ENCODE measurements at regions not wholly inside any gene's neighbourhood (a gene's known extent, or its start where the extent isn't known, plus 50 kb on each side); places are given as distances from the start of the nearest gene placed in this dataset.

DNA sequence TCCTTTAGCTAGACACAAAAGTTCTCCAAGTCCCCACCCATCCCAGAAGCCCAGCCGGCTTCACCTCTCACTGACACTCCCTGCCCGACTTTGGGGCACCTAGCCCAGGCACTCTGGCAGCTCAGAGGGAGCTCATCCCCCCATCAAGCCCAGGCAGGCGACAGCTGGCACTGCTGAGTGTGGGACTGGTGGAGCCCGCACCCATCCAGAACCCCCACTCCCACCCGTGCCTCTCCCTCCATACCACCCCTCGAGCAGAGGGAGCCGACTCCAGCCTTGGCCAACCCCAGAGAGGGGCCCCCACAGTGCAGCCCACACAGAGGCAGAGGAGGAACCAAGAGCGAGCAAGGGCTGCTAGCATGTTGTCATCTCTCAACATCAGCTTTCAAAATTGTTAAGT is 658.6 kb downstream of the AMY1C start:
- no peaks in the 10 kb centered on the region for H3K27me3 ChIP-seq (ENCODE audit: control insufficient read depth in 2 of 2, insufficient read depth in 2 of 2, low read length in 2 of 2)
- H4K20me1 ChIP-seq (ENCODE audit: insufficient read depth, low read length) = no peaks in the 10 kb centered on the region
- Mint-ChIP-seq H3K27me3 (ENCODE audit: low read depth in 3 of 3) (no peaks in the 10 kb centered on the region), H3K9me3 (peaks cover 0 to 9% (median 6%) of the 10 kb centered on the region in 7 donors), H3K36me3 (no peaks in the 10 kb centered on the region), H3K4me3 (no peak overlapping the region), H3K27ac (no peak overlapping the region), H3K4me1 (no peaks in the 10 kb centered on the region)
- H3K9ac ChIP-seq (ENCODE audit: insufficient read depth, low read length, poor library complexity, severe bottlenecking) = no peak overlapping the region
- no peak overlapping the region for H2AFZ ChIP-seq (ENCODE audit: insufficient read depth, low read depth, low read length, poor library complexity, severe bottlenecking)
- no peak overlapping the region for H3K4me3 ChIP-seq (replicated peaks in 1 of 3; ENCODE audit: low read depth in 2 of 3, low read length in 3 of 3)
- no peak for DNase-seq
- TF ChIP-seq, protein P1, sequence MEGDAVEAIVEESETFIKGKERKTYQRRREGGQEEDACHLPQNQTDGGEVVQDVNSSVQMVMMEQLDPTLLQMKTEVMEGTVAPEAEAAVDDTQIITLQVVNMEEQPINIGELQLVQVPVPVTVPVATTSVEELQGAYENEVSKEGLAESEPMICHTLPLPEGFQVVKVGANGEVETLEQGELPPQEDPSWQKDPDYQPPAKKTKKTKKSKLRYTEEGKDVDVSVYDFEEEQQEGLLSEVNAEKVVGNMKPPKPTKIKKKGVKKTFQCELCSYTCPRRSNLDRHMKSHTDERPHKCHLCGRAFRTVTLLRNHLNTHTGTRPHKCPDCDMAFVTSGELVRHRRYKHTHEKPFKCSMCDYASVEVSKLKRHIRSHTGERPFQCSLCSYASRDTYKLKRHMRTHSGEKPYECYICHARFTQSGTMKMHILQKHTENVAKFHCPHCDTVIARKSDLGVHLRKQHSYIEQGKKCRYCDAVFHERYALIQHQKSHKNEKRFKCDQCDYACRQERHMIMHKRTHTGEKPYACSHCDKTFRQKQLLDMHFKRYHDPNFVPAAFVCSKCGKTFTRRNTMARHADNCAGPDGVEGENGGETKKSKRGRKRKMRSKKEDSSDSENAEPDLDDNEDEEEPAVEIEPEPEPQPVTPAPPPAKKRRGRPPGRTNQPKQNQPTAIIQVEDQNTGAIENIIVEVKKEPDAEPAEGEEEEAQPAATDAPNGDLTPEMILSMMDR (IDR thresholded peaks at IDR 0.05) = no peak
- H3K4me2 ChIP-seq (replicated peaks; ENCODE audit: extremely low read depth, low read length, poor library complexity, severe bottlenecking) = no peak overlapping the region
- no peaks in the 10 kb centered on the region for H3K79me2 ChIP-seq (ENCODE audit: insufficient read depth, low read length)
- 77% methylated on average over 7 of the region's 8 CpGs for WGBS (ENCODE audit: insufficient coverage)
- H3K9me3 ChIP-seq (replicated peaks in 1 of 2; ENCODE audit: control insufficient read depth in 1 of 2, insufficient read depth in 1 of 2, low read length in 2 of 2) = peaks cover 6 to 11% of the 10 kb centered on the region in 2 donors
- no peaks in the 10 kb centered on the region for H3K36me3 ChIP-seq (replicated peaks in 1 of 2; ENCODE audit: control insufficient read depth in 1 of 2, insufficient read depth in 2 of 2, low read length in 2 of 2)
- no peaks in the 10 kb centered on the region for H3K4me1 ChIP-seq (ENCODE audit: control insufficient read depth in 1 of 2, insufficient read depth in 2 of 2, low read length in 2 of 2)
- intact Hi-C loops (cut with micrococcal nuclease) = no loop called here
- H3K27ac ChIP-seq (ENCODE audit: low read depth in 1 of 2, low read length in 2 of 2) = no peak overlapping the region

DNA sequence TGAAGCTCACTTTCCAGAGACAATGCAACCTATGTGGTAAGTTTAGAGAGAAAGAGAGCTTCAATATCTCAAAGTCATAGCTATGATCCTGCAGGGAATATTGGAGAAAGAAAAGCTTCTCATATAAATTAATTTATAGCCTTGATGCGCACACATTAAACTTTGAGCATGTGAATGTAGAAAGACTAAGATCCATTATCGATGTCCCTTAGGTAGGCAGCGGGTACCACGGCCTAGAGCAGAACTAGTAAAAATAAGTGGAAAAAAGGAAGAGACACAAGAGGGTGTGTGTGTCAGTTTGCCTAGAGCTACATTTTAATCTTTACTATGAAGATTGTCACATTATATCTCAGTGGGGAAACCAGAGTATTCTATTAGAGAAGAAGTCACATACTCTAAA is 685.6 kb downstream of the AMY1C start:
- Histone ChIP-seq H2AFZ (ENCODE audit: insufficient read depth, low read depth, low read length, poor library complexity, severe bottlenecking) (no peak overlapping the region), H3K4me2 (replicated peaks; ENCODE audit: extremely low read depth, low read length, poor library complexity, severe bottlenecking) (no peak overlapping the region), H3K36me3 (replicated peaks in 1 of 2; ENCODE audit: control insufficient read depth in 1 of 2, insufficient read depth in 2 of 2, low read length in 2 of 2) (no peaks in the 10 kb centered on the region), H3K4me1 (ENCODE audit: control insufficient read depth in 1 of 2, insufficient read depth in 2 of 2, low read length in 2 of 2) (no peaks in the 10 kb centered on the region), H3K9me3 (replicated peaks in 1 of 2; ENCODE audit: control insufficient read depth in 1 of 2, insufficient read depth in 1 of 2, low read length in 2 of 2) (peaks cover 0 to 2% of the 10 kb centered on the region in 2 donors), H3K27ac (ENCODE audit: low read depth in 1 of 2, low read length in 2 of 2) (no peak overlapping the region), H3K9ac (ENCODE audit: insufficient read depth, low read length, poor library complexity, severe bottlenecking) (no peak overlapping the region), H3K79me2 (ENCODE audit: insufficient read depth, low read length) (no peaks in the 10 kb centered on the region), H3K27me3 (ENCODE audit: control insufficient read depth in 2 of 2, insufficient read depth in 2 of 2, low read length in 2 of 2) (no peaks in the 10 kb centered on the region), H3K4me3 (replicated peaks in 1 of 3; ENCODE audit: low read depth in 2 of 3, low read length in 3 of 3) (no peak overlapping the region), H4K20me1 (ENCODE audit: insufficient read depth, low read length) (no peaks in the 10 kb centered on the region)
- Mint-ChIP-seq H3K9me3 (peaks cover 0 to 3% (median under 1%) of the 10 kb centered on the region in 7 donors), H3K4me3 (no peak overlapping the region), H3K36me3 (no peaks in the 10 kb centered on the region), H3K27ac (no peak overlapping the region), H3K27me3 (ENCODE audit: low read depth in 3 of 3) (peaks cover 0 to 2% (median 0%) of the 10 kb centered on the region in 3 donors), H3K4me1 (no peaks in the 10 kb centered on the region)
- TF ChIP-seq, protein P1 (IDR thresholded peaks at IDR 0.05) = no peak
- intact Hi-C loops (cut with micrococcal nuclease) = no loop called here
- no peak for DNase-seq
- no CpG with 5 or more reads among the region's 4 CpGs for WGBS (ENCODE audit: insufficient coverage)
